GM12865 (cell line): ENCODE measurements at regions not wholly inside any gene's neighbourhood (a gene's known extent, or its start where the extent isn't known, plus 50 kb on each side); places are given as distances from the start of the nearest gene placed in this dataset.

Experiments
- DNase-seq: peaks from one replicate; pipeline ENCODE4 v3.0.0; 2010; ENCODE audit warnings: low read depth
- H3K4me3 ChIP-seq: 2 replicates; pipeline ENCODE4 v1.5.1; 2011; ENCODE audit warnings: mild to moderate bottlenecking, low read depth, low read length, control low read depth
- CTCF ChIP-seq: IDR thresholded peaks from 2 replicates; pipeline ENCODE4 v1.5.1; 2011; ENCODE audit warnings: low read length, control low read depth, low read depth, inconsistent platforms; ENCODE audit not compliant: insufficient read depth; ENCODE audit errors: missing control alignments

- DNase-seq: no peak
Observed at GRCh38 chr12:65637150-65637549, 187.1 kb upstream of the HMGA2 start.

GRCh38 chr12:65637774-65638173 lies 186.5 kb upstream of the HMGA2 start:
- no peak overlapping the region for H3K4me3 ChIP-seq
- no peak for DNase-seq
- no peak for TF ChIP-seq CTCF

More at GRCh38 chr12:65637150-65637549, 187.1 kb upstream of the HMGA2 start:
- H3K4me3 ChIP-seq: no peak overlapping the region
- no peak for TF ChIP-seq CTCF

- DNase-seq: no peak
- TF ChIP-seq CTCF: no peak
- no peak overlapping the region for H3K4me3 ChIP-seq
Observed at GRCh38 chr12:65638324-65638723, 186.0 kb upstream of the HMGA2 start.

GRCh38 chr12:65640489-65640901 lies 183.8 kb upstream of the HMGA2 start:
- DNase-seq: no peak
- H3K4me3 ChIP-seq: no peak overlapping the region
- no peak for TF ChIP-seq CTCF

- DNase-seq: no peak
Observed at GRCh38 chr12:65642061-65642661, 182.1 kb upstream of the HMGA2 start.

GRCh38 chr12:65643171-65643570 lies 181.1 kb upstream of the HMGA2 start:
- no peak for TF ChIP-seq CTCF
- no peak overlapping the region for H3K4me3 ChIP-seq
- DNase-seq: no peak

More at GRCh38 chr12:65642061-65642661, 182.1 kb upstream of the HMGA2 start:
- no peak for TF ChIP-seq CTCF
- H3K4me3 ChIP-seq: no peak overlapping the region
